GM18511 (cell line): ENCODE measurements at regions not wholly inside any gene's neighbourhood (a gene's known extent, or its start where the extent isn't known, plus 50 kb on each side); places are given as distances from the start of the nearest gene placed in this dataset.

Source experiments
- ATAC-seq: cut with Tn5 transposase; IDR thresholded peaks from one replicate; pipeline ENCODE4 v1.9.1; 2021; ENCODE audit warnings: mild to moderate bottlenecking, moderate library complexity; ENCODE audit not compliant: unreplicated experiment

- ATAC-seq: no peak
These were observed 226.3 kb upstream of the LDB2 start for GRCh38 chr4:17124767-17125166.

- no peak for ATAC-seq
These were observed 222.3 kb upstream of the LDB2 start for GRCh38 chr4:17120761-17121160.

- no peak for ATAC-seq
These were observed 219.3 kb upstream of the LDB2 start for GRCh38 chr4:17117746-17118145.

GRCh38 chr4:17115583-17115982 lies 217.1 kb upstream of the LDB2 start:
- ATAC-seq: no peak

- peak; percentile 65 for ATAC-seq
These were observed 213.8 kb upstream of the LDB2 start for GRCh38 chr4:17112292-17112659.

GRCh38 chr4:17109126-17109525 lies 210.7 kb upstream of the LDB2 start:
- ATAC-seq: no peak

GRCh38 chr4:17103231-17103630 lies 204.8 kb upstream of the LDB2 start:
- no peak for ATAC-seq

- ATAC-seq: no peak
These were observed 200.6 kb upstream of the LDB2 start for GRCh38 chr4:17098996-17099395.

GRCh38 chr4:17098401-17098800 lies 200.0 kb upstream of the LDB2 start:
- no peak for ATAC-seq

- no peak for ATAC-seq
These were observed 198.9 kb upstream of the LDB2 start for GRCh38 chr4:17097362-17097761.

GRCh38 chr4:17096692-17097091 lies 198.2 kb upstream of the LDB2 start:
- no peak for ATAC-seq

GRCh38 chr4:17095771-17096170 lies 197.3 kb upstream of the LDB2 start:
- ATAC-seq: no peak

GRCh38 chr4:17094876-17095210 lies 196.4 kb upstream of the LDB2 start:
- ATAC-seq: no peak

- no peak for ATAC-seq
These were observed 195.9 kb upstream of the LDB2 start for GRCh38 chr4:17094159-17094875.

GRCh38 chr4:17093481-17093880 lies 195.0 kb upstream of the LDB2 start:
- peak; percentile 30 for ATAC-seq

- ATAC-seq: peak; percentile 91
These were observed 194.4 kb upstream of the LDB2 start for GRCh38 chr4:17092736-17093437.

- no peak for ATAC-seq
These were observed 192.7 kb upstream of the LDB2 start for GRCh38 chr4:17091104-17091503.

GRCh38 chr4:17090063-17090462 lies 191.6 kb upstream of the LDB2 start:
- no peak for ATAC-seq

GRCh38 chr4:17085416-17085815 lies 187.0 kb upstream of the LDB2 start:
- no peak for ATAC-seq

- no peak for ATAC-seq
These were observed 183.7 kb upstream of the LDB2 start for GRCh38 chr4:17082186-17082585.

- ATAC-seq: no peak
These were observed 182.7 kb upstream of the LDB2 start for GRCh38 chr4:17081179-17081578.

- ATAC-seq: no peak
These were observed 178.7 kb upstream of the LDB2 start for GRCh38 chr4:17077105-17077504.

- ATAC-seq: no peak
These were observed 174.0 kb upstream of the LDB2 start for GRCh38 chr4:17072483-17072882.
